ENCODE measurements at regions not wholly inside any gene's neighbourhood (a gene's known extent, or its start where the extent isn't known, plus 50 kb on each side); places are given as distances from the start of the nearest gene placed in this dataset.
"Not testable (repeated sequence)": the region's sequence is repeated elsewhere in the genome, so short reads cannot be mapped to it uniquely, and the experiment has no call there.

GRCh38 chr5:118069452-118069851, 918.9 kb downstream of the DTWD2 start:
- Histone ChIP-seq H3K27me3 (ENCODE audit: control insufficient read depth, insufficient read depth, low read length) (no peaks in the 10 kb centered on the region), H3K9me3 (ENCODE audit: control insufficient read depth, low read depth, low read length) (no peaks in the 10 kb centered on the region), H3K4me1 (ENCODE audit: control insufficient read depth, low read depth, low read length) (peaks cover 4% of the 10 kb centered on the region), H3K36me3 (ENCODE audit: control insufficient read depth, low read depth, low read length) (no peaks in the 10 kb centered on the region), H3K9ac (ENCODE audit: low read length) (no peak overlapping the region), H3K27ac (ENCODE audit: low read length) (no peak overlapping the region), H3K4me3 (ENCODE audit: low read length) (no peak overlapping the region)

- no peak overlapping the region for H3K27ac ChIP-seq (ENCODE audit: low read length)
- no peak overlapping the region for H3K4me3 ChIP-seq (ENCODE audit: low read length)
- H3K27me3 ChIP-seq (ENCODE audit: control insufficient read depth, insufficient read depth, low read length): no peaks in the 10 kb centered on the region
- H3K9me3 ChIP-seq (ENCODE audit: control insufficient read depth, low read depth, low read length): no peaks in the 10 kb centered on the region
- no peaks in the 10 kb centered on the region for H3K36me3 ChIP-seq (ENCODE audit: control insufficient read depth, low read depth, low read length)
- peaks cover 4% of the 10 kb centered on the region for H3K4me1 ChIP-seq (ENCODE audit: control insufficient read depth, low read depth, low read length)
- no peak overlapping the region for H3K9ac ChIP-seq (ENCODE audit: low read length)
Observed at GRCh38 chr5:118068886-118069285, 919.5 kb downstream of the DTWD2 start.

GRCh38 chr5:118063836-118064235, 924.5 kb downstream of the DTWD2 start:
- not testable (repeated sequence) for H3K4me3 ChIP-seq (ENCODE audit: low read length); H3K9me3 ChIP-seq (ENCODE audit: control insufficient read depth, low read depth, low read length); H3K4me1 ChIP-seq (ENCODE audit: control insufficient read depth, low read depth, low read length); H3K36me3 ChIP-seq (ENCODE audit: control insufficient read depth, low read depth, low read length); H3K27ac ChIP-seq (ENCODE audit: low read length); H3K27me3 ChIP-seq (ENCODE audit: control insufficient read depth, insufficient read depth, low read length); H3K9ac ChIP-seq (ENCODE audit: low read length)

GRCh38 chr5:118060833-118061232, 927.5 kb downstream of the DTWD2 start:
- Histone ChIP-seq H3K27ac (ENCODE audit: low read length) (no peak overlapping the region), H3K4me3 (ENCODE audit: low read length) (no peak overlapping the region), H3K9ac (ENCODE audit: low read length) (no peak overlapping the region), H3K4me1 (ENCODE audit: control insufficient read depth, low read depth, low read length) (no peaks in the 10 kb centered on the region), H3K36me3 (ENCODE audit: control insufficient read depth, low read depth, low read length) (no peaks in the 10 kb centered on the region), H3K27me3 (ENCODE audit: control insufficient read depth, insufficient read depth, low read length) (no peaks in the 10 kb centered on the region), H3K9me3 (ENCODE audit: control insufficient read depth, low read depth, low read length) (no peaks in the 10 kb centered on the region)

- no peaks in the 10 kb centered on the region for H3K4me1 ChIP-seq (ENCODE audit: control insufficient read depth, low read depth, low read length)
Observed at GRCh38 chr5:118052503-118052902, 935.8 kb downstream of the DTWD2 start.

GRCh38 chr5:118044169-118044568, 944.2 kb downstream of the DTWD2 start:
- no peaks in the 10 kb centered on the region for H3K9me3 ChIP-seq (ENCODE audit: control insufficient read depth, low read depth, low read length)
- H3K27me3 ChIP-seq (ENCODE audit: control insufficient read depth, insufficient read depth, low read length): no peaks in the 10 kb centered on the region
- no peak overlapping the region for H3K27ac ChIP-seq (ENCODE audit: low read length)
- H3K9ac ChIP-seq (ENCODE audit: low read length): no peak overlapping the region
- H3K4me1 ChIP-seq (ENCODE audit: control insufficient read depth, low read depth, low read length): peaks cover 17% of the 10 kb centered on the region
- H3K36me3 ChIP-seq (ENCODE audit: control insufficient read depth, low read depth, low read length): no peaks in the 10 kb centered on the region
- H3K4me3 ChIP-seq (ENCODE audit: low read length): no peak overlapping the region

More at GRCh38 chr5:118052503-118052902, 935.8 kb downstream of the DTWD2 start:
- no peaks in the 10 kb centered on the region for H3K36me3 ChIP-seq (ENCODE audit: control insufficient read depth, low read depth, low read length)
- H3K4me3 ChIP-seq (ENCODE audit: low read length): no peak overlapping the region
- peaks cover 10% of the 10 kb centered on the region for H3K9me3 ChIP-seq (ENCODE audit: control insufficient read depth, low read depth, low read length)
- H3K9ac ChIP-seq (ENCODE audit: low read length): no peak overlapping the region
- H3K27ac ChIP-seq (ENCODE audit: low read length): no peak overlapping the region
- no peaks in the 10 kb centered on the region for H3K27me3 ChIP-seq (ENCODE audit: control insufficient read depth, insufficient read depth, low read length)

GRCh38 chr5:118043531-118043930, 944.8 kb downstream of the DTWD2 start:
- Histone ChIP-seq H3K9ac (ENCODE audit: low read length) (no peak overlapping the region), H3K27me3 (ENCODE audit: control insufficient read depth, insufficient read depth, low read length) (no peaks in the 10 kb centered on the region), H3K4me1 (ENCODE audit: control insufficient read depth, low read depth, low read length) (peaks cover 17% of the 10 kb centered on the region), H3K27ac (ENCODE audit: low read length) (no peak overlapping the region), H3K9me3 (ENCODE audit: control insufficient read depth, low read depth, low read length) (no peaks in the 10 kb centered on the region), H3K36me3 (ENCODE audit: control insufficient read depth, low read depth, low read length) (no peaks in the 10 kb centered on the region), H3K4me3 (ENCODE audit: low read length) (no peak overlapping the region)

- H3K9ac ChIP-seq (ENCODE audit: low read length): no peak overlapping the region
- no peak overlapping the region for H3K4me3 ChIP-seq (ENCODE audit: low read length)
- H3K27me3 ChIP-seq (ENCODE audit: control insufficient read depth, insufficient read depth, low read length): no peaks in the 10 kb centered on the region
- no peak overlapping the region for H3K27ac ChIP-seq (ENCODE audit: low read length)
- peaks cover 17% of the 10 kb centered on the region for H3K4me1 ChIP-seq (ENCODE audit: control insufficient read depth, low read depth, low read length)
- no peaks in the 10 kb centered on the region for H3K36me3 ChIP-seq (ENCODE audit: control insufficient read depth, low read depth, low read length)
- no peaks in the 10 kb centered on the region for H3K9me3 ChIP-seq (ENCODE audit: control insufficient read depth, low read depth, low read length)
Observed at GRCh38 chr5:118042076-118042475, 946.3 kb downstream of the DTWD2 start.

- H3K9ac ChIP-seq (ENCODE audit: low read length): no peak overlapping the region
- peaks cover 17% of the 10 kb centered on the region for H3K4me1 ChIP-seq (ENCODE audit: control insufficient read depth, low read depth, low read length)
- H3K27me3 ChIP-seq (ENCODE audit: control insufficient read depth, insufficient read depth, low read length): no peaks in the 10 kb centered on the region
- H3K27ac ChIP-seq (ENCODE audit: low read length): no peak overlapping the region
- H3K9me3 ChIP-seq (ENCODE audit: control insufficient read depth, low read depth, low read length): no peaks in the 10 kb centered on the region
- no peak overlapping the region for H3K4me3 ChIP-seq (ENCODE audit: low read length)
- H3K36me3 ChIP-seq (ENCODE audit: control insufficient read depth, low read depth, low read length): no peaks in the 10 kb centered on the region
Observed at GRCh38 chr5:118040496-118040895, 947.9 kb downstream of the DTWD2 start.

GRCh38 chr5:118033686-118034338, 954.5 kb downstream of the DTWD2 start:
- Histone ChIP-seq H3K27ac (ENCODE audit: low read length) (no peak overlapping the region), H3K36me3 (ENCODE audit: control insufficient read depth, low read depth, low read length) (no peaks in the 10 kb centered on the region), H3K27me3 (ENCODE audit: control insufficient read depth, insufficient read depth, low read length) (no peaks in the 10 kb centered on the region), H3K4me1 (ENCODE audit: control insufficient read depth, low read depth, low read length) (no peaks in the 10 kb centered on the region), H3K9ac (ENCODE audit: low read length) (no peak overlapping the region), H3K9me3 (ENCODE audit: control insufficient read depth, low read depth, low read length) (no peaks in the 10 kb centered on the region), H3K4me3 (ENCODE audit: low read length) (no peak overlapping the region)

GRCh38 chr5:118029807-118030206, 958.5 kb downstream of the DTWD2 start:
- no peaks in the 10 kb centered on the region for H3K4me1 ChIP-seq (ENCODE audit: control insufficient read depth, low read depth, low read length)
- no peaks in the 10 kb centered on the region for H3K36me3 ChIP-seq (ENCODE audit: control insufficient read depth, low read depth, low read length)
- no peaks in the 10 kb centered on the region for H3K9me3 ChIP-seq (ENCODE audit: control insufficient read depth, low read depth, low read length)
- H3K27ac ChIP-seq (ENCODE audit: low read length): no peak overlapping the region
- no peaks in the 10 kb centered on the region for H3K27me3 ChIP-seq (ENCODE audit: control insufficient read depth, insufficient read depth, low read length)
- H3K4me3 ChIP-seq (ENCODE audit: low read length): no peak overlapping the region
- H3K9ac ChIP-seq (ENCODE audit: low read length): no peak overlapping the region

GRCh38 chr5:118022062-118022461, 966.3 kb downstream of the DTWD2 start:
- no peak overlapping the region for H3K9ac ChIP-seq (ENCODE audit: low read length)
- no peaks in the 10 kb centered on the region for H3K27me3 ChIP-seq (ENCODE audit: control insufficient read depth, insufficient read depth, low read length)
- H3K4me3 ChIP-seq (ENCODE audit: low read length): no peak overlapping the region
- H3K36me3 ChIP-seq (ENCODE audit: control insufficient read depth, low read depth, low read length): no peaks in the 10 kb centered on the region
- no peak overlapping the region for H3K27ac ChIP-seq (ENCODE audit: low read length)
- H3K9me3 ChIP-seq (ENCODE audit: control insufficient read depth, low read depth, low read length): no peaks in the 10 kb centered on the region
- peaks cover 4% of the 10 kb centered on the region for H3K4me1 ChIP-seq (ENCODE audit: control insufficient read depth, low read depth, low read length)
